ENCODE measurements at regions not wholly inside any gene's neighbourhood (a gene's known extent, or its start where the extent isn't known, plus 50 kb on each side); places are given as distances from the start of the nearest gene placed in this dataset.

DNA sequence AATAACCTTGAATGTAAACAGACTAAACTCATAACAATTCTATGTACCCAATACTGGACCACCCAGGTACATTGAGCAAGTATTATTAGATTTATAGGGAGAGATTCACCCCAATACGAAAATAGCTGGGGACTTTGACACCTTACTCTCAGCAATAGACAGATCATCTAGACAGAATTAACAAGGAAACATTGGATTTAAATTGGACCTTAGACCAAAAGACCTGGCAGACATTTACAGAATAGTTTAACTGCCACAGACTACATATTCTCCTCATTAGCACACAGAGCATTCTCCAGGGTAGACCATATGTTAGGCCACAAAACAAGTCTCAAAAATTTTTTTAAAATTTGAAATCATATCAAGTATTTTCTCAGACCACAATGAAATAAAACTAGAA, 397.4 kb downstream of the PIK3R1 start:
- TF ChIP-seq, protein P1, sequence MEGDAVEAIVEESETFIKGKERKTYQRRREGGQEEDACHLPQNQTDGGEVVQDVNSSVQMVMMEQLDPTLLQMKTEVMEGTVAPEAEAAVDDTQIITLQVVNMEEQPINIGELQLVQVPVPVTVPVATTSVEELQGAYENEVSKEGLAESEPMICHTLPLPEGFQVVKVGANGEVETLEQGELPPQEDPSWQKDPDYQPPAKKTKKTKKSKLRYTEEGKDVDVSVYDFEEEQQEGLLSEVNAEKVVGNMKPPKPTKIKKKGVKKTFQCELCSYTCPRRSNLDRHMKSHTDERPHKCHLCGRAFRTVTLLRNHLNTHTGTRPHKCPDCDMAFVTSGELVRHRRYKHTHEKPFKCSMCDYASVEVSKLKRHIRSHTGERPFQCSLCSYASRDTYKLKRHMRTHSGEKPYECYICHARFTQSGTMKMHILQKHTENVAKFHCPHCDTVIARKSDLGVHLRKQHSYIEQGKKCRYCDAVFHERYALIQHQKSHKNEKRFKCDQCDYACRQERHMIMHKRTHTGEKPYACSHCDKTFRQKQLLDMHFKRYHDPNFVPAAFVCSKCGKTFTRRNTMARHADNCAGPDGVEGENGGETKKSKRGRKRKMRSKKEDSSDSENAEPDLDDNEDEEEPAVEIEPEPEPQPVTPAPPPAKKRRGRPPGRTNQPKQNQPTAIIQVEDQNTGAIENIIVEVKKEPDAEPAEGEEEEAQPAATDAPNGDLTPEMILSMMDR (IDR thresholded peaks at IDR 0.05; ENCODE audit: low read depth, low read length, poor library complexity, severe bottlenecking), result no peak
- no peak for TF ChIP-seq EZH2phosphoT487 (IDR thresholded peaks at IDR 0.05; ENCODE audit: borderline replicate concordance, low read length)

All from DOHH2 (cell line).